A549 (cell line): ENCODE measurements at regions not wholly inside any gene's neighbourhood (a gene's known extent, or its start where the extent isn't known, plus 50 kb on each side); places are given as distances from the start of the nearest gene placed in this dataset.

ENCODE experiments used
- EP300 ChIP-seq, 2 experiments: fragments of >200 bp; sonication (Bioruptor Twin); formaldehyde crosslinking; IDR thresholded peaks; 2 replicates in 1 of 2; 3 replicates in 1 of 2; pipeline ENCODE4 v1.6.1; 2016 to 2017
- JUNB ChIP-seq: fragments of >200 bp; sonication (Bioruptor Twin); formaldehyde crosslinking; IDR thresholded peaks from 2 replicates; pipeline ENCODE4 v1.6.1; 2016
- KDM5A ChIP-seq: fragments of 200-600 bp; sonication (generic); IDR thresholded peaks from 2 replicates; pipeline ENCODE4 v1.6.1; 2016; ENCODE audit warnings: antibody characterized with exemption, mild to moderate bottlenecking
- MAZ ChIP-seq: fragments of 150-350 bp; IDR thresholded peaks from 2 replicates; pipeline ENCODE4 v1.6.1; 2014; ENCODE audit warnings: antibody characterized with exemption, low read depth, low read length, borderline replicate concordance
- PHF8 ChIP-seq: fragments of 200-600 bp; sonication (generic); IDR thresholded peaks from 2 replicates; pipeline ENCODE4 v1.6.1; 2016; ENCODE audit warnings: low read depth, mild to moderate bottlenecking, antibody characterized with exemption, moderate library complexity, borderline replicate concordance
- POLR2A ChIP-seq: IDR thresholded peaks from 2 replicates; pipeline ENCODE4 v1.6.1; 2012; ENCODE audit warnings: mild to moderate bottlenecking, low read length
- RAD21 ChIP-seq, 2 experiments: fragments of >200 bp in 1 of 2; sonication (Bioruptor Twin) in 1 of 2; formaldehyde crosslinking in 1 of 2; IDR thresholded peaks in 1 of 2; conservative IDR thresholded peaks in 1 of 2; 2 replicates in 1 of 2; 3 replicates in 1 of 2; pipeline ENCODE4 v1.6.1; 2012 to 2018; ENCODE audit warnings: inconsistent platforms in 1 of 2
- RNF2 ChIP-seq: fragments of 200-600 bp; sonication (generic); IDR thresholded peaks from 2 replicates; pipeline ENCODE4 v1.6.1; 2016; ENCODE audit warnings: low read depth, mild to moderate bottlenecking, antibody characterized with exemption, moderate library complexity, borderline replicate concordance
- TF ChIP-seq, protein P1 (sequence below): fragments of >200 bp; sonication (Bioruptor Twin); formaldehyde crosslinking; IDR thresholded peaks from 3 replicates; pipeline ENCODE4 v1.5.1; 2016

DNA sequence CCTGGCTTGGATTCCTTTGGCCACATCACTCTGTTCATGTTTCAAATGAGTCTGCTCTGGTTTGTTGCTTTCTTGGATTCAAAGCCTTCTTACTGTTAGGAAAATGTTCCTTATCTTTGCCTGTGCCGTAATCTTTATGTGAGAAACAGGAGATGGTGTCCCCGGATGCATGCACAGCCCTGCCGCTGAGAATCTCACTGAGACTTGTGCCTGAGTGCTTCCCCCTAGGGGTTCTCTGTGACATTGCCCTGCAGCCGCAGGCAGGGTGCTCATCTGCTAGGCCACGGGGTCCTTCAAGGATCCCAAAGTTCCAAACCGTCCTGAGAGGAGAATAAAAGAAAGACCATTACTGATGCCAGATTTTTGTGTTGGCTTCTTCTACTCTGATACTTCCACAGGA lies 81.4 kb upstream of the ANKRD55 start:
- TF ChIP-seq, protein P1, sequence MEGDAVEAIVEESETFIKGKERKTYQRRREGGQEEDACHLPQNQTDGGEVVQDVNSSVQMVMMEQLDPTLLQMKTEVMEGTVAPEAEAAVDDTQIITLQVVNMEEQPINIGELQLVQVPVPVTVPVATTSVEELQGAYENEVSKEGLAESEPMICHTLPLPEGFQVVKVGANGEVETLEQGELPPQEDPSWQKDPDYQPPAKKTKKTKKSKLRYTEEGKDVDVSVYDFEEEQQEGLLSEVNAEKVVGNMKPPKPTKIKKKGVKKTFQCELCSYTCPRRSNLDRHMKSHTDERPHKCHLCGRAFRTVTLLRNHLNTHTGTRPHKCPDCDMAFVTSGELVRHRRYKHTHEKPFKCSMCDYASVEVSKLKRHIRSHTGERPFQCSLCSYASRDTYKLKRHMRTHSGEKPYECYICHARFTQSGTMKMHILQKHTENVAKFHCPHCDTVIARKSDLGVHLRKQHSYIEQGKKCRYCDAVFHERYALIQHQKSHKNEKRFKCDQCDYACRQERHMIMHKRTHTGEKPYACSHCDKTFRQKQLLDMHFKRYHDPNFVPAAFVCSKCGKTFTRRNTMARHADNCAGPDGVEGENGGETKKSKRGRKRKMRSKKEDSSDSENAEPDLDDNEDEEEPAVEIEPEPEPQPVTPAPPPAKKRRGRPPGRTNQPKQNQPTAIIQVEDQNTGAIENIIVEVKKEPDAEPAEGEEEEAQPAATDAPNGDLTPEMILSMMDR = peak; percentile 56
- TF ChIP-seq EP300 (IDR thresholded peaks at IDR 0.05) (no peak), PHF8 (no peak), RNF2 (no peak), MAZ (no peak), KDM5A (no peak), POLR2A (no peak), RAD21 (conservative IDR thresholded peaks at IDR 0.05 in 1 of 2, IDR thresholded peaks at IDR 0.05 in 1 of 2) (peak; percentile 34 to 47; a peak in 3 of 5 replicates), JUNB (no peak)
